ENCODE measurements at regions not wholly inside any gene's neighbourhood (a gene's known extent, or its start where the extent isn't known, plus 50 kb on each side); places are given as distances from the start of the nearest gene placed in this dataset.
"Not testable (repeated sequence)": the region's sequence is repeated elsewhere in the genome, so short reads cannot be mapped to it uniquely, and the experiment has no call there.

- H3K9ac ChIP-seq; H3F3A ChIP-seq (ENCODE audit: insufficient read depth); H3K9me2 ChIP-seq (ENCODE audit: insufficient read depth); H3K4me2 ChIP-seq (ENCODE audit: unreplicated experiment); H4K20me1 ChIP-seq (ENCODE audit: insufficient read depth); H3K9me3 ChIP-seq (ENCODE audit: low read depth); in situ Hi-C loops (cut with MboI); H2AFZ ChIP-seq; H3K27ac ChIP-seq; H3K36me3 ChIP-seq (ENCODE audit: low read depth); H3K4me1 ChIP-seq (ENCODE audit: insufficient read depth); H3K4me3 ChIP-seq; H3K27me3 ChIP-seq (replicated peaks; ENCODE audit: insufficient read depth); H3K79me2 ChIP-seq (ENCODE audit: insufficient read depth); DNase-seq: not testable (repeated sequence)
- WGBS, 2 experiments (ENCODE audit: low coverage in 1 of 2, low lambda C conversion rate in 2 of 2, missing lambda C conversion rate in 2 of 2): 65 to 69% methylated on average over 16 of the region's 16 CpGs
These were observed 639.4 kb upstream of the DPP6 start for GRCh38 chr7:153412824-153413198.

- in situ Hi-C loops (cut with MboI): no loop called here
- H2AFZ ChIP-seq: no peak overlapping the region
- no peaks in the 10 kb centered on the region for H3K36me3 ChIP-seq (ENCODE audit: low read depth)
- no peak overlapping the region for H3K9ac ChIP-seq
- WGBS, 2 experiments (ENCODE audit: low coverage in 1 of 2, low lambda C conversion rate in 2 of 2, missing lambda C conversion rate in 2 of 2): 67 to 72% methylated on average over 9 to 12 of the region's 12 CpGs
- H3K4me3 ChIP-seq: no peak overlapping the region
- H4K20me1 ChIP-seq (ENCODE audit: insufficient read depth): no peaks in the 10 kb centered on the region
- DNase-seq: no peak
- H3K9me3 ChIP-seq (ENCODE audit: low read depth): no peaks in the 10 kb centered on the region
- H3K4me1 ChIP-seq (ENCODE audit: insufficient read depth): no peaks in the 10 kb centered on the region
- H3K9me2 ChIP-seq (ENCODE audit: insufficient read depth): no peaks in the 10 kb centered on the region
- H3K27ac ChIP-seq: no peak overlapping the region
- no peaks in the 10 kb centered on the region for H3K79me2 ChIP-seq (ENCODE audit: insufficient read depth)
- no peaks in the 10 kb centered on the region for H3F3A ChIP-seq (ENCODE audit: insufficient read depth)
- H3K4me2 ChIP-seq (ENCODE audit: unreplicated experiment): no peak overlapping the region
- H3K27me3 ChIP-seq (replicated peaks; ENCODE audit: insufficient read depth): no peaks in the 10 kb centered on the region
- TF ChIP-seq EZH2 (IDR thresholded peaks at IDR 0.05; ENCODE audit: insufficient read depth, poor library complexity, severe bottlenecking): no peak
- no peak for TF ChIP-seq EZH2phosphoT487 (IDR thresholded peaks at IDR 0.05; ENCODE audit: insufficient read depth, low read depth)
These were observed 639.0 kb upstream of the DPP6 start for GRCh38 chr7:153413199-153413539.

- Histone ChIP-seq H3K4me3 (no peak overlapping the region), H3K9me2 (ENCODE audit: insufficient read depth) (no peaks in the 10 kb centered on the region), H3K4me2 (ENCODE audit: unreplicated experiment) (no peak overlapping the region), H3F3A (ENCODE audit: insufficient read depth) (no peaks in the 10 kb centered on the region), H4K20me1 (ENCODE audit: insufficient read depth) (no peaks in the 10 kb centered on the region), H3K9me3 (ENCODE audit: low read depth) (no peaks in the 10 kb centered on the region), H2AFZ (no peak overlapping the region), H3K4me1 (ENCODE audit: insufficient read depth) (no peaks in the 10 kb centered on the region), H3K27ac (no peak overlapping the region), H3K9ac (no peak overlapping the region), H3K27me3 (replicated peaks; ENCODE audit: insufficient read depth) (no peaks in the 10 kb centered on the region), H3K79me2 (ENCODE audit: insufficient read depth) (no peaks in the 10 kb centered on the region), H3K36me3 (ENCODE audit: low read depth) (no peaks in the 10 kb centered on the region)
- in situ Hi-C loops (cut with MboI): no loop called here
- TF ChIP-seq EZH2phosphoT487 (IDR thresholded peaks at IDR 0.05; ENCODE audit: insufficient read depth, low read depth) (no peak), EZH2 (IDR thresholded peaks at IDR 0.05; ENCODE audit: insufficient read depth, poor library complexity, severe bottlenecking) (no peak)
- WGBS, 2 experiments (ENCODE audit: low coverage in 1 of 2, low lambda C conversion rate in 2 of 2, missing lambda C conversion rate in 2 of 2): 65% methylated on average over 20 to 28 of the region's 28 CpGs
- DNase-seq: no peak
These were observed 638.5 kb upstream of the DPP6 start for GRCh38 chr7:153413540-153414287.

GRCh38 chr7:153414288-153414629 lies 637.9 kb upstream of the DPP6 start:
- H3K36me3 ChIP-seq (ENCODE audit: low read depth): no peaks in the 10 kb centered on the region
- TF ChIP-seq EZH2 (IDR thresholded peaks at IDR 0.05; ENCODE audit: insufficient read depth, poor library complexity, severe bottlenecking): no peak
- H3K9me2 ChIP-seq (ENCODE audit: insufficient read depth): no peaks in the 10 kb centered on the region
- no peaks in the 10 kb centered on the region for H4K20me1 ChIP-seq (ENCODE audit: insufficient read depth)
- H3K27ac ChIP-seq: no peak overlapping the region
- no peaks in the 10 kb centered on the region for H3F3A ChIP-seq (ENCODE audit: insufficient read depth)
- no peak overlapping the region for H3K4me2 ChIP-seq (ENCODE audit: unreplicated experiment)
- no peaks in the 10 kb centered on the region for H3K27me3 ChIP-seq (replicated peaks; ENCODE audit: insufficient read depth)
- no peak overlapping the region for H3K9ac ChIP-seq
- no peak overlapping the region for H3K4me3 ChIP-seq
- H3K9me3 ChIP-seq (ENCODE audit: low read depth): no peaks in the 10 kb centered on the region
- no peak overlapping the region for H2AFZ ChIP-seq
- no peaks in the 10 kb centered on the region for H3K4me1 ChIP-seq (ENCODE audit: insufficient read depth)
- in situ Hi-C loops (cut with MboI): no loop called here
- H3K79me2 ChIP-seq (ENCODE audit: insufficient read depth): no peaks in the 10 kb centered on the region
- no peak for DNase-seq

- Histone ChIP-seq H3K36me3 (ENCODE audit: low read depth) (no peaks in the 10 kb centered on the region), H4K20me1 (ENCODE audit: insufficient read depth) (no peaks in the 10 kb centered on the region), H3F3A (ENCODE audit: insufficient read depth) (no peaks in the 10 kb centered on the region), H3K9ac (no peak overlapping the region), H3K9me3 (ENCODE audit: low read depth) (no peaks in the 10 kb centered on the region), H3K27ac (no peak overlapping the region), H2AFZ (no peak overlapping the region), H3K27me3 (replicated peaks; ENCODE audit: insufficient read depth) (no peaks in the 10 kb centered on the region), H3K4me2 (ENCODE audit: unreplicated experiment) (no peak overlapping the region), H3K4me3 (no peak overlapping the region), H3K79me2 (ENCODE audit: insufficient read depth) (no peaks in the 10 kb centered on the region), H3K4me1 (ENCODE audit: insufficient read depth) (no peaks in the 10 kb centered on the region), H3K9me2 (ENCODE audit: insufficient read depth) (no peaks in the 10 kb centered on the region)
- in situ Hi-C loops (cut with MboI): no loop called here
- DNase-seq: no peak
- TF ChIP-seq EZH2phosphoT487 (IDR thresholded peaks at IDR 0.05; ENCODE audit: insufficient read depth, low read depth): no peak
- no peak for TF ChIP-seq EZH2 (IDR thresholded peaks at IDR 0.05; ENCODE audit: insufficient read depth, poor library complexity, severe bottlenecking)
- 18 to 28% methylated on average over 6 of the region's 6 CpGs for WGBS, 2 experiments (ENCODE audit: low coverage in 1 of 2, low lambda C conversion rate in 2 of 2, missing lambda C conversion rate in 2 of 2)
These were observed 636.6 kb upstream of the DPP6 start for GRCh38 chr7:153415632-153416031.
